SKM-1 (cell line): ENCODE measurements at regions not wholly inside any gene's neighbourhood (a gene's known extent, or its start where the extent isn't known, plus 50 kb on each side); places are given as distances from the start of the nearest gene placed in this dataset.

Source experiments
- DNase-seq: peaks from one replicate; lab custom pipeline; 2025; ENCODE audit not compliant: unreplicated experiment; lab: John Stamatoyannopoulos, UW

DNA sequence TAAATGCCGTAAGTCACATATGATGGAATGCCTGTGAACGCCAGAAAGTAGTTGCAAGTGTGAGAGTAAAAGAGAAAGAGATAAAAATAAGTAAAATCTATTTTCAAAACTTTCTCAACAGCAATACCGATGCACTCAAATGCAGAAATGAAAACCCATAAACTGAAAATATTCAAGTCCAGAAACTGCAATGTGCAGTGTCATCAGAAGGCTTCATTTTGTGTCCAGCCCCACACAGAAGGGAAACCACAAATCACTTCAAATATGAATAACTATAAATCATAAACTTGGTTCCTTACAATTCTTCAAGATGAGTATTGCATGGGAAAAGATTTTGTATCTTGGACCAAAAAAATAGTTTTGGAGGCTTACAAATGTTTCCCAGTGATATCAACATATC is 375.2 kb upstream of the ANO5 start:
- no peak for DNase-seq

DNA sequence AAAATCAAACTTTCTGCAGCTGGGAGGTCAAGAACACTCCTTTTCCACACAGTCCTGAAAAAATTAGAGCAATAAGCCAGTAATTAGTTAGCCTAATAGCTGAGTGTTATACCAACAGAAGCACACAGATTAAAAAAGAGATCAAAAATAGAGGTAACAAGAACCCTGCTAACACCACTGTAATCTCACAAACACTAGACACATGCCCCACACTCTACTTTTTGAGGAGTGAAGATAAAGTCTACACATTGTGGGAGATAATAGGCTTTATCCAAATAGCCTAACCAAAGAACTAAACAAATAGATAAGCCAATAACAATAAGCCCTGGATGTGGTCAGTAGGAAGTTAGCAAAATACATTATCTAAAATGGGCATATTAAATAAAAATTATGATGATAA is 372.7 kb upstream of the ANO5 start:
- DNase-seq = no peak

DNA sequence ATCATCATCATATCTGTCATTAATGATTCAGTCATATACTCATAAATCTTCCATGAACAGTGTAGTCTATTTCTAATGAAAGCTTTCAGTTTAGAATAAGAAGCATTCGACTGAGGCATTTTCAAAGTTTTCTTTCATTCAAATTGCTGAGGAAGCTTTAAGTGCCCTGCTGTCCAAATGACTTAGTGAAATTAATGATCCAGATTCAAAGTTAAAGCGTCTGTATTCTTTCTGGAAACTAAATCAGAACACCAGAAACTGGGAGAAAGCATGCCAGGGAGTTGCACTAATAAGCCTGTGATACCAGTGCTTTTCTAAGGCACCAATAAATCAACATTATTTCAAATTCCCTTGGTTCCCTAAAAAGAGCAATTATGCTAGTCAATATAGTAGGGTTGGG is 367.8 kb upstream of the ANO5 start:
- no peak for DNase-seq

DNA sequence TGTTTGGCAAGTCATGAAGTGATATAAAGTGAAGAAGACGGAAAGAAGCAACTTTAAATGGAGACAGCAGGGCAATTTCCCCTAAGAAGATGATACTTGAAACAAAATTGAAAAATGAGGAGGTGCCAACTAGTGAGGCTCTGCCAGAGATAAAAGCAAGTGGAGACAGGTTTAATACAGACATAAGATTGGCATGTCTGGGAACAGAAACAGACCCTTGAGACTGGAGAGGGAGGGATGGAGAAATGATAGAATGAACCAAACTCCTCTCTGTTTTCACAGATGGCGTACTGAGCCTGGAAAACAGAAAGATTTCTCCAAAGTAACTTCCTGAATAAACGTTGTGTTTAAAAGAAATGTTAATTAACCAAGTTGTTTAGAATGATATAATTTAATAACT is 354.5 kb upstream of the ANO5 start:
- DNase-seq = no peak

DNA sequence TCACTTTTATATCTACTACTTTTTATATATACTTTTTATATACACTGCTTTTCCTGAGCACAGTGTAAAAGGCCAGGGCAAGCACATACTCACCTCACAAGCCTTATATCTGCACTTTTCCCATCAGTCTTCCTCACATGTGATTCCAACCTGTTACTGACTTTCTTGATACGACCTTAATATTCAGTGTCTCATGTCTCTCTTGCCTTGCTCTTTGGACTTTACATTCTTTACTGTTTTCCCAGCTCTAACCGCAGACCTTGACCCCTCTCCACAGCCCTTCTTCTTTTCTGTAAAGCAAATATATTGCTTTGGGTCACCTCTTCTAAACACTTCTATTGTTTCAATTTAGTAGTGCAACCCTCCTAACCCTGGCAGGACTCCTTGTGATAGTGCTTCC is 353.1 kb upstream of the ANO5 start:
- DNase-seq = no peak

DNA sequence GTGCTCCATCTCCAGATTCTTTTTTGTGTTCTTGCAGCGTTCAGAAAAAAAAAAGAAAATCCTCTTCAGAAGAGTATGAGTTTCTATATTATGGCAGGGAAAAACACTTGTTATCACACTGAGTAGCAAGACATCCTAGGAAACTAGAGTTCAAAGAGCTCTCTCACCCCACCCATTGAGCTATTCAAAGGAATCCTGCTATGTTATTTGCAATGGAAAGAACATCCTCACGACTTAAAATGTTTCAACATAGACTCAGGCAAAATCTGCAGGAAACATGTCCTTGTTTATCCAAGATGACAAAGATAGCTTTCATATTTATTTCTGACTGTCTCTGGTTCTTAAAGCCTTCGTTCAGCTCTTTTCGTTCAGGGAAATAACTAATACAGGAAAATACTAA is 331.6 kb upstream of the ANO5 start:
- no peak for DNase-seq

DNA sequence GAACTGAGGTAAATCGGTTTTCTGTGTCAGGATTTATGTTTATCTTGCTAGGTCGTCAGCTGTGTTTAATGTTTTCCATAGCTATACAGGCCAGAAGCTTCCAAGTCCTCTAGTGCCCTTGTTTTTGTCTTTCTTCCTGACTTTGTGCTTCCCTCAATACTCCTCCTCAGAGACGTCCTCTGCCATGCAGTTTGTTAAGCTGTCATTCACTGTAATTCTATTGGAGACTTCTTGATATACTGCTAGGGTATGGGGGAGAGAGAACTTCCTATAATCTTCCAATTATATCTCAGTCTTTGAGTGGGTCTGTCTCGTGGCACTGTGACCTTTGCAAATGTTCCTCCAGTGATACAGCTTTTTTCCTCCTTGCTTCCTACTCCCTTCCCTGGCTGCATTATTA is 327.3 kb upstream of the ANO5 start:
- DNase-seq = no peak

DNA sequence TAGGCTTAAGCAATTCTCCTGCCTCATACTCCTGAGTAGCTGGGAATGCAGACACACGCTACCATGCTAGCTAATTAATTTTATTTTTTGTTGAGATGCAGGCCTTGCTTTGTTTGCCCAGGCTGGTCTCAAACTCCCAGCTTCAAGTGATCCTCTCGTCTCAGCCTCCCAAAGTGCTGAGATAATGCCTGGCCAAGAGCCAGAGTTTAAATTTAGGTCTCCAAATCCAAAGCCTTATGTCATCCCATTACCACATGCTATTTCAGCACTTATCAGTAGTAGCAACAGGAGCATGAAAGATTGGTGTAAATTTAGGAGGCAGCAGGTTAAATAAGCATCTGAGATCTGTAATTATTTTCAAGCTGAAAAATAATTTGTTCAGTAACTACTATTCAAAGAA is 326.1 kb upstream of the ANO5 start:
- no peak for DNase-seq

DNA sequence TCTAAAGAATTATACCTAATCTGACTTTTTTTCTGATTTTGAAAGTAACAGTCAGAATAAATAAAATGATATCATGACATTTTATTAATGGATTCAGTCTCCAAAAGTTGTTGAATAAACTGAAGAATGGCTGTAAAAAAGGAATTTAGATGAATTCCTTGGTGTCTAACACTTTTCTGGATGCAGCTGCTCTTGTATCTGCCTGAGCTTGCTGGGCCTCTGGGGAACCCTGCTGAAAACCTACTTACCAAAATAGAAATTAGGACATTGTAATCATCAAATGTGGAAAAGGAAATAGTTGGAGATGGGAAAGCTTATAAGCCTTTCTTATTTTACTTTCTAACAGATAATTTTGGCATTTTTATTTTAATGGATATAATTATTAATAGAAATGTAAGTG is 315.7 kb upstream of the ANO5 start:
- no peak for DNase-seq

DNA sequence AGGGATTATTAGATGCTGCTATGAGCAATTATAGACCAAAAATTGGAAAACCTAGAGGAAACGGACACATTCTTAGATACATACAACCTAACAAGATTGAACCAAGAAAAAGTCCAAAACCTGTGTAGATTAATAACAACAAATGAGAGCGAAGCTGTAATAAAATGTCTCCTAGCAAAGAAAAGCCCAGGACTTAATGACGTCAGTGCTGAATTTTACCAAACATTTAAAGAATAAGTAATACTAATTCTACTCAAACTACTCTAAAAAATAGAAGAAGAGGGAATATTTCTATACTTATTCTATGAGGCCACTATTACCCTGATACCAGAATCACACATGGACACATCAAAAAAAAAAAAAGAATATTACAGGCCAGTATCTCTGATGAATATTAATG is 309.5 kb upstream of the ANO5 start:
- DNase-seq = no peak

DNA sequence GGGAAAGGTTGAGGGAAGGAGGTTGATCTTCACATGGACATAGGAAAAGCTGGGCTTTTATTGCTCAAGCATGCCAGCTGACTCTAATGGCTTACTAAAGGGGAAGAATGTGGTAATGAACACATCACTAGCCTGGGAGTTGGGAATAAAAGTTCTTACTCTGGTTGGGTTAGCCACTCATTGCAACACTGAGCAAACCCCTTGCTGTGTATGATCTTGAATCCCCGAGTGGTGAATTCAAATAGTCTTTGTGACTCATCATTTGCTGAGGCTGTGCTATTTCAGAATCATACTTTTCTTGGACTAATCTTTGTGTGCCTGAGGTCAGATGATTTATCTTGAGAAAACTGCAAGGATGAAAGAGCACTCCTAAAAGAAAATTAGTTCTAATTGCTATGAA is 304.1 kb upstream of the ANO5 start:
- no peak for DNase-seq

DNA sequence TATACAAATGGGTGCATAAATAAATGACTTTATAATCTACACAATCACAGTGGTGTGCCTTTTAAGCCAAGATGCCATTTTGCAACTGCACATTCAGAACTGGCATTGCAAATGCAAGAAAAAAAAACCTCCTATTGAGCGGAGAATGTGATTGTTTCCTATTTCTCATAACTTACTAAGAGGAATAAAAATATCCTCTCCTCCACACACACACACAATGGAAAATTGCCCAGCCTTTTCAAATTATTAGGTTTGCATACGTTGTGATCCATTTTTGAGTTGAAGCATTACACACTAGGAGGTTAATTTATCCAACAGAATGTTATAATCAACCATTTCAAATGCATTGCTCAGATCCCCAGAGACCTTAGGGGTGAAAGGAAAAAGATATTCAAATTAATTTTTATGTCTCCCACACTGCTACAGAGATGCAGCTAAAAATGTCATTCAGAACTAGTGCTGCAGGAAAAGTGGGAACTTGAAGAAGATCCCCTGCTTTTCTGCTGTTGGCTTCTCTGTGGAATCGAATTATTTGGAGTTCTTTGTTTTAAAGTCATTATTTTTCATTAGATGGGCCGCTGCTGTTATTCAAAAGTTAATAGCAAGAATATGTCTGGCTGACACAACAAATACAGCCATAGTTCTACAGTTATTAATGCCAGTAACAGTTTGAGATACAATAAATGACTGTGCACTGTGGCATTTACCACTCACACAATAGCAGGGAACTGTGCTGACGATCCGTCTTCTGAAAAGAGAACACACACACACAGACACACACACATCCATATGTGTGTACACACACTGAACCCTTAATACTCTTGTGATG is 299.9 kb upstream of the ANO5 start:
- DNase-seq = no peak

DNA sequence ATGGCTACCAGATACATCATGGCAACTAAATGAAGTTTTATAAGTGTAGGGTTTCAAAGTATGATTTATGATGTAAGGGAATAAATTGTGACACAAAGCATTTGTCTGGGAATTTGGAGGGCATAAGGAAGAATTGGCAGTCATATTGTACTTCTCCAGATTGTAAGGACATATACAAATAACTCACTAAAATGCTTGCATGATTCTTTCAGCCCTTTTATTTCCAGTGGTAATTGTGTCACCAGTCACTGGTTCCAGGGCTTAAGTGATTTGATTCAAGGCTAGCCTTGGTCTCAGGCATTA is 299.4 kb upstream of the ANO5 start:
- DNase-seq = no peak

DNA sequence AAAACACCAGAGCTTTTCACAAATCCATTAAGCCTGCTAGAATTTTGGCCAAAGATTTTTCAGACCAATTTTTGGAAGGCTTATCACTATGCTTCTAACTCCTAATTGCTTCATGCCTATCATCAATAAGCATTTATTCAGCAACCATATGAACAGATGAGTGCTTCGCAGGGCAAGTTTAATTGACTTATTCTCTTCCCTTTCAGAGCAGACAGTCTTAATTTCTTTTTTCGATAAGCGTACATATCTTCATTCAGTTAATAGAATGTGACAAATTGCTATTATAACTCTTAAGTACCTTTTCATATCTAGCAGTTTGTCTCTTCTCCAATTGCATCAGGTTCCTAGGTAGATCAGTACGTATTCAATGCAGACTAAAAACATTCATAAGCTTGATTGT is 298.4 kb upstream of the ANO5 start:
- no peak for DNase-seq

DNA sequence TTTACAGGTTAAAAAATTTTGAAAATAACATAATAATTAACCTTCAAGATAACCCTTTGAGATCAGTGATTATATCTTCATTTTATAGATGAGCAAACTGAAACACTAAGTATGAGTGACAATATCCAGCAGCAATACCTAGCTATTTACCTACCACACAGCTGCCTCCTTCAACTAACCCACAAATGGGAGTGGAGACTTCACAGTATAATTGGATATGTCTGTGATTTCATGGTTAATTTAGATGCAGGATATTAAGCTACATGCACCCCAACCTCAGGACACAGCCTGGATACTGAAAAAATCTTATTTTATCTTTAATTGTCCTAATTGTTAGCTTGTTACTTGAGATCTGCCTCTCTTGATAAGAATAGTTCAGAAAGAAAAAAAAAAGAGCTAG is 297.2 kb upstream of the ANO5 start:
- DNase-seq = no peak

DNA sequence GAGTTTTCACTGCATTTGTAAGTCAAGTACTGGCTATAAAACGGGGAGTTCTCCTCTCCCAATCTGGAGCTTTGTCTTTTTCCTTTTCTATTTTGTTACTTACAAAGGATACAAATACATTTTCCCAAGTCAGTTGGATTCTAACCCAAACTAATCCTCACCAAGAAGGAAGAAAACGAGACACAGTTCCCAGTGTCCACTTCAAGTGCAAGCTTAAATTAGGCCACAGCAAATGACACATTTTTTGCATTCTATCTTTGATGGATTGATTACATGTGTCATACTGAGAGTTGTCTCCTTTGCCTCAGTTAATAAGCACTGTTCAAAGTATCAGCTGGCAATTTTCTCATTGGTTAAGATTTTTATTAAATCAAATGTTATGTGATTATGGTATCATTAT is 296.7 kb upstream of the ANO5 start:
- no peak for DNase-seq

DNA sequence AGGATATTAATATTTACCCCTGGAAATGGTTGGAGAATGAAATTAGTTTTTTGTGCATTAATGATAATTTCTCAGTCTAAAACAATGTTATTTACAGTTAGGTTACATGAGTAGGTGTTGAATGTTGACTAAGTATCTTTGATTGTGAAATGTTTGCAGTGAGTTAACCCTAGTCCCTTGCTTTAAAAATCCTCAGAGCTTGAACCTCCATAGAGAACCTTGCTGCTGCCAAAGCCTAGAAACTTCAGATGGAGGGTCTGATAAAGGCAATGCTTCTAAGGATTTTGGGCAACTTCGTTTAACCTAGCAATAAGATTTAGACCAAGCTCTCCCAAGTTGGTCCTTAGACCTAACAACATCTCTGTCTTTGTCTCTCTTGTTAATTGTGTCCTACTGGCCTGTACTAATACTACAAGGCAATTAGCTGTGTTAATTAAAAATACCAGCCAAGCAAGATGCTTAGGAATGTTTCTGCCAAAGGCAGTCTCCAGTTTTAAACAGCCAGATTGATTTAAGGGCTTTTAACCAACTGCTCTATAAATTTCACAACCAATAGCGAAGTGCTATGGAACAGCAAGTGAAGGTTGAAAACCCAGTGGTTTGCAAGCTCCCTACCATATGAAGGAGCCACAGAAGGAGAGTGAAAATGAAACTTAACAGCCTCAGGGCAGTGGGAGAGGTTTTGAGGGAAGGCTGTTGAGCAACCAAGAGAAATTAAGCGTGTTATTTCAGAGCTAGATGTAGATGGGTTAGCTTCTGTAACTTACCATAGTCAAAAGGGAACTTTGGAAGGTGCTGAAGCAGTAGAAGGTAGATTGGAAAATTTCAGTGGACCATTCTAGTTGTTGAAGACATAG is 295.9 kb upstream of the ANO5 start:
- DNase-seq = no peak

DNA sequence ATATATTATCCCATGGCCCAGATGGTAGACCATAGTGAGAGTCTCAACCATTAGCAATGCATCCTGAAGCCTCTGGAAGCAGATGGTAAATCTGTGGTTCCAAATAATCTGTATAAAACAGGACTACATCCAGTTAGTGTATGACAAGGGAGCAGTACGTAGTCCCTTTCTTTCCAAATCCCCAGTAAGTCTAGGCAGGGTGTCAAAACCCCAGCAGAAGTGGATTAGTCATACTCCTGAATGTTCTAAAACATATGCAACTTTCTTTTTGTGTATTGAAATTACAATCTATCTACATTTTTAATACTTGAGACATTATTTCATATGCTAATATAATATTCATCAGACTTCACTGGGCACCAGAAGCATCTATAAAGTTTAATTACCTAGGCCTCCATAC is 295.1 kb upstream of the ANO5 start:
- DNase-seq = no peak

DNA sequence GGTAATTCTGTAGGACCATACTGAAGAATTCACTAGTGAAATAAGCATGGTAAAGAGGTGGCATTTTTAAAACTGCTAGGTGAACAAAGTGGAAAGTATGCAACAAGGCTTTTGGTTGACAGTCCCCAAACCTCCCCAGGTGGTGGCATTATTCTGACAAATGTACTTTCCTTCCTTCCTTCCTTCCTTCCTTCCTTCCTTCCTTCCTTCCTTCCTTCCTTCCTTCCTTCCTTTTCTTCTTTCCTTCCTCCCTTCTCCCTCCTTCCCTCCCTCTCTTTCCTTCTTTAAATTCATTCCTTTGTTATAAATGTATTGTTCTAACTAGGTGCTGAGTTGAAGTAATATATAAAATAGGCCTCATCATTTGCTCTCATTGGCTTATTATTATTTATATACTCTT is 284.7 kb upstream of the ANO5 start:
- DNase-seq = no peak

DNA sequence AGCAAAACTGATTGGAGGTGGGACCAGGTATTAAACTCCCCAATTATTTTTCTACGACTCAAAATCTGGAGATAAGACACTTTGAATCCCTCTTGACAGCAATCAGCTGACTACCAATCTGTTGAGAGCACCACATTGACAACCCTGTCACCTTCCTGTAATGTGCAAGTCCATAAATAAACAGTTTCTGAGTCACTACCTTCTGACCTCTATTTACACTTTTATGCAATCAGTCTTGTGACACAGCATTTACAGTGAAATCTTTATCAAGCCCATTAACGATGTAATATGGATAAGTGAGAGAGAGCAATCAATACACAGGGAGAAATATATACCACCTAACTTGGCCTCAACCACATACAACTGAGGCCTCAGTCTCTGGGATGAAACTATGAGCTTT is 283.7 kb upstream of the ANO5 start:
- no peak for DNase-seq

DNA sequence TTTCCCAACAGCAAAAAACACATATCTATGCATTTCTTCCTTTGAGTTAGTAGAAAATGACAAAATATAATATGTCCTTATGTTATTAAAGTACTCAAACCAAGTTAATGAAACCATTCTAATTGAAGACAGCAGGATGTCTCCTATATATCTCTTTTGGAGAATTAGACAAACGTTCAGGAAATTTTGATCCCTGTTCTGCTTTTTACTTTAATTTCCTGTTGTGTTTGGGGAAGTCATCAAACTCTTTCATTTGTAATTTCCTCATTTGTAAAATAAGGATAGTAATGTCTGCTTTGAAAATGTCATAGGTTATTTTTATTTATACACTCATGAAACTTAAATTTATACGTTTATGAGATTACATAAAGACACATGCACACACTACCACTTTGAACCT is 281.8 kb upstream of the ANO5 start:
- no peak for DNase-seq

DNA sequence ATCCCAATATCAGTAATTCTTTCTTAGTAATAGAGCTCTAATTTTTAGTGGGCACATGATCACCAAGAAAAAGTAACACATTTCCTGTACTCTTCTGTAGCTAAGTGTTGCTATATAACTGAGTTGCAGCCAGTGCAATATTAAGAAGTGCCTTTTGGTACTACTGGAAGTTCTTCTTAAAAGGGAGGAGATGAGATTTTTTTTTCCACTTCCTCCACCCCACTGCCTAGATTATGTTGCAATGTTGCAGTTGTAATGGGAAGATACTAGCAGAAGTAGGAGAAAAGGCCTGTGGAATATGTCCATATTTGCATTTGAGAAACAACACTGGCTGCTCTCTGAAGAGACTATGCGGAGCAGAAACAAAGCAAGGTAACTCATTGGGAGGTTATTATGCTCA is 280.6 kb upstream of the ANO5 start:
- DNase-seq = no peak

DNA sequence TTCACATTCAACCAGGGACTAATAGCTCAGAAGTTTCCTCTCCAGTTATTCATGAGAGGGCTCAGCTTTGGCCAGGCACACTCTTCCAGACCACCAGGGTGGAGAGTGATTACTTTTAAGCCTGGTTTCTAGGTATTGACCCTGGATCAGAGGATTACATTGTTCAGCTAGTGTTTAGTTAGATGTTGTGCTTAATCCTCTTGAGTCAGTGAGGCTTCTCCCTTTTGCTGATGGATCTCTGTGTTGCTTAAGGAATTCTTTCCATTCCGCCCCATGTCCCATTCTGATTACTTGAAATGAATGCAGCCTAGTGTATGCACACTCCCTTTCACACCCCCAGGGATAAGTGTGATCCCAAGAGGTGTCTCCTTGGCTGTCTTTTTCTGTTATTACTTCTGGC is 271.7 kb upstream of the ANO5 start:
- DNase-seq = no peak
